GM18498 (cell line): ENCODE measurements at regions not wholly inside any gene's neighbourhood (a gene's known extent, or its start where the extent isn't known, plus 50 kb on each side); places are given as distances from the start of the nearest gene placed in this dataset.

Experiments used
- ATAC-seq: cut with Tn5 transposase; IDR thresholded peaks from one replicate; pipeline ENCODE4 v1.9.1; 2021; ENCODE audit warnings: mild to moderate bottlenecking, moderate library complexity; ENCODE audit not compliant: unreplicated experiment

GRCh38 chr21:32216293-32216692 is 62.6 kb downstream of the MIS18A start:
- ATAC-seq = no peak

DNA sequence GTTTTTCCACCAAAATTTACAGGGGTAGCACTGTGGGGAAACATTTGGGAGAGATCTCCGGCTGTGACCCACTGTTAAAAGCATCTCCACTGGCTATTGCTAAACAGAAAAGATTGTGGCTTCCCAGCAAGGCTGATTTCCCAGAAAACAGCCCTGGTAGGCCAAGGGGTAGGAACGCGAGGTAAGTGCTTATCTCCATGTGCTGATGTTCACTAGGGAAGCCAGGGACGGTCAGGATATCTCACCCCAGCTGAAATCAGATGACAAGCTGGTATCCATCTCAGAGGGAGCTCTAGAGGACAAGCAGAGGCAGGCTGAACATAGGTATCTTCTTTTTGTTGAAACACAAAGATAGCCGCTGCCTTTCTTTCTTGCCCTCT is 63.6 kb downstream of the MIS18A start:
- no peak for ATAC-seq

DNA sequence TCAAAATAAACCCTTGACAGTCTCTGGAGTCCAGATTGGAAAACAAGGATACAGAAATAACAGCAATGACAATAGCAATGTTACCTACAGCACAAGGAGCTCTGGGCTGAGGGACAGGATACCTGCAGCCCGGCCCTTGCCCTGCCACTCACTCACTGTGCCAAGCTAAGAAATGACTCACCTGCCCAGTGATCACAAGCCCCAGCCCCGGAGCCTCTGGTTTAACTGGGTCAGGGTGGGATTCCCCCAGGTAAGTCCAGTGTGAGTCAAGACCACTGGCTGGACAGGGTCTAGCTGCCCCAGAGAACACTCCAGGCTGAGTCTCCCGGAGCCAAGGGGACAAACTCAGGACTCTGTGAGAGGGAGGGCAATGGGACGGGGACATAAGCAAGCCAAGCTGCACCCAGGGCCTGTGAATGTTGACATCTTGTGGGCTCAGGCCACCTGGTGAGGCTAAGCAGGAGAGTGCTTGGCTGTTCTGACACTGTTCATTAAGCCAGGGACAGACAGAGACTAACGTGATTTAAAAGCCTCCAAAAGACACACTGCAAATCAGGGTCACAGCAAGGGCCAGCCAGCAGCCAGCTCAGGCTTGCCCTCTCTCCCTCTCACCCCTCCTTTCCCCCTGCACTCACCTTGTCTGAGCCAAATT is 64.1 kb downstream of the MIS18A start:
- no peak for ATAC-seq

- ATAC-seq = no peak
Measured at GRCh38 chr21:32212116-32212515, 66.7 kb downstream of the MIS18A start.

- no peak for ATAC-seq
Measured at GRCh38 chr21:32211306-32211705, 67.5 kb downstream of the MIS18A start.

GRCh38 chr21:32209580-32209979 is 69.3 kb downstream of the MIS18A start:
- ATAC-seq = no peak

GRCh38 chr21:32207406-32207716 is 71.5 kb downstream of the MIS18A start:
- ATAC-seq = no peak

- ATAC-seq = no peak
Measured at GRCh38 chr21:32206631-32207405, 72.0 kb downstream of the MIS18A start.

- no peak for ATAC-seq
Measured at GRCh38 chr21:32203877-32204480, 74.9 kb downstream of the MIS18A start.

DNA sequence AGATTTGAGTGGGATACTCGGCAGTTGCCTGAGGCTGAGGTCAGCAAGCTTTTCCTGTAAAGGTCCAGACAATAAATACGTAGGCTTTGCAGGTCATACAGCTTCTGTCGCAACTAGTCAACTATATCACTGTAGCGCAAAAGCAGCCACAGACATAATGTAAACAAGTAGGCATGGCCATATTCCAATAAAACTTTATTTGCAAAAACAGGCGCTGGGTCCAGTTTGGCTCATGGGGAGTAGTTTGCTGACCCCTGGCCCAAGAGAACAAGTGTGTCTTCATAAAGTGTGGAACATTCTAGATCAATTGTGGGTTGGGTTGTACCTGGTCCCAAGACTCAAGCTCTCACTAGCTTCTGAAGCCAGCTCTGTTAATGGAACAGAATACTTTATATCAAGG is 78.8 kb downstream of the MIS18A start:
- no peak for ATAC-seq

DNA sequence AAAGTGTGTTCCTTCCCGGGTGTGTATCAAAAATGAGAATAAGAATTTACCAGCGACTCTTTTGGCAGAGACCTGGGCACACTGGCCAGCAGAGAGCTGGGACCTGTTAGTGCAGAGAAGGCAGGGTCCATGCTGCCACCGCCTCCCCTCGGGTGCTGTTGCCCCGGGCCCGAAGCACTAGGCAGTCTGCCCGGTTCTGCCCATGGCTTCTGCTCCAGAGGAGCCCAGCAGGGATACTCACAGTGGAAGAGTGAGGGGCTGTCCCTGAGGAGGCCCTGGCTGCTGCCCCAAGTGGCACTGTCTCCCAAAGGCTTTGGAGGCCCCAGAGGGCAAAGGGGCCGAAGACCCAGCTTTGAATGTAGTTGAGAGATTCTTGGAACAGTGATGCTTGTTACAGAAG is 80.5 kb downstream of the MIS18A start:
- ATAC-seq = no peak

DNA sequence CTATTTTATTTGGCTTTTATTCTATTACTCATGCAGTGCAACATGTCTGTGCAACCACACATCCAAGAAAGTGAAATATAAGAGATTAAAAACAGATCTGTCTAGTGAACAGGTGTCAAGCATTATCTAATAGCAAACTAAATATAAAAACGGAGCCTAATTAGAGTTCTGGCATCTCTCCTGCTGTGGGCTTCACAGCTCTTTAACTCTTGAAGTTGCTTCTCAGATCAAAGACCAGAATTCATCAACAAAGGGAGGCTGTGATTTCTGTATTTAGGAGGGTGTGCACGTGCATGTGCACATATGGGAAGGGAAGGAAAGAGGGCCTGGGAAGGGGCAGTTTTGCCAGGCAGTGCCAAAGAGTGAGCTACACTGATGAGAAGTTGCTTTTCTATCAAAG is 81.0 kb downstream of the MIS18A start:
- no peak for ATAC-seq

GRCh38 chr21:32196001-32196400 is 82.8 kb downstream of the MIS18A start:
- no peak for ATAC-seq

GRCh38 chr21:32193098-32193465 is 85.8 kb downstream of the MIS18A start:
- ATAC-seq = no peak

- ATAC-seq = no peak
Measured at GRCh38 chr21:32192291-32193097, 86.4 kb downstream of the MIS18A start.

DNA sequence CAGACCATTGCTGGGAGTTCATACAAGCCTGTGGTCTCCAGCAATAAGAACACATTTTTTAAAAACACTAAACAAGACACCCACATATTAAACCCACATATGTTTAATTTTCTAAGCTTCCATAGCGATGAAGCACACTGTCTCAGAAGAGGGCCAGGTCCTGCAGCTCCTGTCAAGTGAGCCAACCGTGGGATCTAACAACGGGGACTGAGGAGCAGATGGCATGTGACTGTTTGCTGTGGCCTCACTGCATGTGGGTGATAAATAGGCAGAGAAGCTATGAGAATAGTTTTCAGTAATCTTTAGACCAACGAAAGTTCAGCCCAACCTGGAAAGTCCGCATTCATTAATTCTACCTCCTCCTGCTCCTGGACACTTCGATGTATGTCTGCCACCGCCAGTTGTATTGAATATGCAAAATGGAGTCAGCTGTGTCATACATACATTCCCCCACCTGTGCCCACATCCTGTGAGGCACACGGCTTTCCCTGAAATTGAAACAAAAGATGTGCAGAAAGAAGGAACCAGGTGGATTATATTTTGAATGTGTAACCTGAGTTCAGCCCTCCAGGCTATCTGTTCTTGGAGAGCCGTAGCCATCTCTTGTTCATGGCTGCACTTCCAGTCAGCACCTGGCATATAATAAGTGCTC is 88.2 kb downstream of the MIS18A start:
- no peak for ATAC-seq

DNA sequence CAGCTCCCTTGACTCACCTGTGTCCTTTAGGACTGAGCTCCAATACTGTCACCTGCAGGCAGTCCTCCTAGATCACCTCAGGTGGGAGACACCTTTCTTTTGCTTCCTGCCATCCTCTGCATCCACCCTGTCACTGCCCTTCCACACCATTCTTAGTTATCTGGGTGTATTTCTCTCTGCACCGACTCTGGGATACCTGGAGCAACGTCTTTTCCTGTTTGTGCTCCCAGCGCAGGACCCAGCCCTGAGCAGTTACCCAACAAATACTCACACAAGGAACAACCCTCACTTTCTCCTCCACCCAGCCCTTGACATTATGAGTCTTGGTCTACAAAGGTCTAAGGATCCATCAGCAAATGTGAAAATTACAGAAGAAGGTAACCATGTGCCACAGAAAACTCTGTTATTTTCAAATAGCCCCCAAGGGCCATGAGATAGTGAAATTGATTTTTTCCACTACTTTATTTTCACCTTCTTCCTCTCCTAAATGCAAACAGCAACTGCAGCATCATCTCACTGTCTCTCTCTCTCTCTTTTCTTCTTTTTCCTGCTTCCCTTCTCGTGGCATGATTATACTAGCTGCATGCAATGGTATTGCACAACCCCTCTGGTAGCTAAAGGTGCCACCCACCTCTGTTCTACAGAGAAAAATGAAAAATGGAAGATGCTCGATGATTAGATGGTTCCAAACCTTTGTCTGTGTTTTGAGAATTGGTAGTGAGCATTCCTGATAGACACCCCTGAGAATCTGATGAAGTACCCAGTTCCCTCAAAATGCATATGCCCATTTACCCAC is 89.0 kb downstream of the MIS18A start:
- ATAC-seq = no peak

DNA sequence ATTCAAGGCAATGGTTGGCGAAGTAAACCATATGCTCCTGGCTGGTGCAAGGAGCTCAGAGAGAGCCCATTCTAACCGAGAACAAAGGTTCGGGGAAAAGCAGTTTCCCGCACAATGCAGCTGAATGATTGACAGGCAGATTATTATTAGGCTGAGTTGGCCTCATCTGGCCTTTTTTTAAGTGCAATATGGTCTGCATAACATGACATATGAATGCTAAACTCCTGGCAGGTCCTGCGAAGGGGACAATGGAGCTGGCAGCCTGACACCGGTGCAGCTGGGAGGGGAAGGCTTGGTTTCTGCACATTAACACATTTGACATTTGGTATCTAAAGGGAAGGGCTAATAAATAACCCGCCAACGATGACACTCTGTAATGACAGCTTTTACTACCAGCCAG is 92.0 kb downstream of the MIS18A start:
- no peak for ATAC-seq

- no peak for ATAC-seq
Measured at GRCh38 chr21:32185726-32186125, 93.1 kb downstream of the MIS18A start.

- no peak for ATAC-seq
Measured at GRCh38 chr21:32185103-32185502, 93.7 kb downstream of the MIS18A start.
